ENCODE measurements at regions not wholly inside any gene's neighbourhood (a gene's known extent, or its start where the extent isn't known, plus 50 kb on each side); places are given as distances from the start of the nearest gene placed in this dataset.

DNA sequence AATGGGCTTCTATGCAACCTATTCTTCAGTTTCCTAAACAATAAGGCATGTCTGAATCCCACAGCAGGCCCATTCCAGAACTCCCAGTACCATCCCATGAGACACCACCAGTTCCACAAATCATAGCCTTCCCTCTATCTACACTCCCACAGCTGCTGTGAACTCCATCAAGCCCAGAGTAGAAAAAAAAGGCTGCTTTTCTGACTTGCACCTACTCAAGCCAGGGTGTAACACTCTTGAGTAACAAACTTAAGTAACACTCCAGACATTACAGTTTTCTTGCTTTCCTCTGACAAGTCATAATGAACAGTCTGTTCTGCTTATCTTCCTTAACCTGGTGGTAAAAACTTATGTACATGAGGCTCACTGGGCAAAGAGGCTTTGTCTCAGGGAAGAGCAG, 283.1 kb downstream of the NFKBIZ start:
- ChIA-PET POLR2A (ENCODE audit: low non-redundant PET) (no interaction called here), CTCF (no interaction called here)
- no peak for DNase-seq (ENCODE audit: low spot score)
- no peak overlapping the region for H3K27ac ChIP-seq
- TF ChIP-seq, protein P1, sequence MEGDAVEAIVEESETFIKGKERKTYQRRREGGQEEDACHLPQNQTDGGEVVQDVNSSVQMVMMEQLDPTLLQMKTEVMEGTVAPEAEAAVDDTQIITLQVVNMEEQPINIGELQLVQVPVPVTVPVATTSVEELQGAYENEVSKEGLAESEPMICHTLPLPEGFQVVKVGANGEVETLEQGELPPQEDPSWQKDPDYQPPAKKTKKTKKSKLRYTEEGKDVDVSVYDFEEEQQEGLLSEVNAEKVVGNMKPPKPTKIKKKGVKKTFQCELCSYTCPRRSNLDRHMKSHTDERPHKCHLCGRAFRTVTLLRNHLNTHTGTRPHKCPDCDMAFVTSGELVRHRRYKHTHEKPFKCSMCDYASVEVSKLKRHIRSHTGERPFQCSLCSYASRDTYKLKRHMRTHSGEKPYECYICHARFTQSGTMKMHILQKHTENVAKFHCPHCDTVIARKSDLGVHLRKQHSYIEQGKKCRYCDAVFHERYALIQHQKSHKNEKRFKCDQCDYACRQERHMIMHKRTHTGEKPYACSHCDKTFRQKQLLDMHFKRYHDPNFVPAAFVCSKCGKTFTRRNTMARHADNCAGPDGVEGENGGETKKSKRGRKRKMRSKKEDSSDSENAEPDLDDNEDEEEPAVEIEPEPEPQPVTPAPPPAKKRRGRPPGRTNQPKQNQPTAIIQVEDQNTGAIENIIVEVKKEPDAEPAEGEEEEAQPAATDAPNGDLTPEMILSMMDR (conservative IDR thresholded peaks at IDR 0.05; ENCODE audit: low read depth) = no peak

DNA sequence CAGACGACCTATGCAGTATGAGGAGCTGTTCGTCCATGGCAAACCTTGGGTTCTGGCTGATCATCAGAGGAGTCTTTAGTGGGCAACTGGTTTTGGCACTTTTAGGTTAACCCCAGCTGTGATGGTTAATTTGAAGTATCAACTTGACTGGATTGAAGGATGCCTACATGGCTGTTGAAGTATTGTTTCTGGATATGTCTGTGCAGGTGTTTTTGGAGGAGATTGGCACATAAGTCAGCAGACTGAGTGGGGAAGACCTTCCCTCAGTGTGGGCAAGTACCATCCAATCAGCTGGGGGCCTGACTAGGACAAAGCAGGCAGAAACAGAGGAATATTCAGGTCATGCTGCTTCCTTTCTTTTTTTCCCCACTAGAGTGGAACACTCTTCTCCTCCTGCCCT, 284.1 kb downstream of the NFKBIZ start:
- H3K27ac ChIP-seq = no peak overlapping the region
- ChIA-PET CTCF (interaction anchor here (0.7 kb wide), 1 partner anchor 212 kb away, joined by 3 read pairs; no protein-coding TSS in a partner anchor), POLR2A (ENCODE audit: low non-redundant PET) (no interaction called here)
- DNase-seq (ENCODE audit: low spot score) = no peak
- TF ChIP-seq, protein P1 (conservative IDR thresholded peaks at IDR 0.05; ENCODE audit: low read depth) = no peak

DNA sequence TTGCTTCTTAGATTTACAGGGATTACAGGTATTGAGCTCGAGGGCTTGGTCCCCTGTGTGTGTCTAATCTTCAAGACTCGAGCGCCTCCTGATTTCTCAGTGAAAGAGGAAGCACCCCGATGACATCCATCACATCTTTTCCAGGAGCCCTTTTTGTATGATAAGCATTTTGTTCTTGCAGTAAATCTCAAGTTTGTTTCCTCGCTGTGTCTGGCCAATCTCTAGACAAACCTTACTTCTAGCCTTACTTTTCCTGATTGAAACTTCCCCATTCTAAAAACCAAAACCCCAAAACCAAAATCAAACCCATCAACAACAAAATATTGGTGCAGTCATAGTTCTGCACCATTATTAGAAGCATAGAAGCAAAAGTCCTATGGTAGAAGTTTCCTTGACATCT, 286.0 kb downstream of the NFKBIZ start:
- POLR2A ChIA-PET (ENCODE audit: low non-redundant PET) = no interaction called here
- no peak overlapping the region for H3K27ac ChIP-seq
- DNase-seq (ENCODE audit: low spot score) = no peak
- TF ChIP-seq, protein P1 (conservative IDR thresholded peaks at IDR 0.05; ENCODE audit: low read depth) = no peak
- CTCF ChIA-PET = no interaction called here

DNA sequence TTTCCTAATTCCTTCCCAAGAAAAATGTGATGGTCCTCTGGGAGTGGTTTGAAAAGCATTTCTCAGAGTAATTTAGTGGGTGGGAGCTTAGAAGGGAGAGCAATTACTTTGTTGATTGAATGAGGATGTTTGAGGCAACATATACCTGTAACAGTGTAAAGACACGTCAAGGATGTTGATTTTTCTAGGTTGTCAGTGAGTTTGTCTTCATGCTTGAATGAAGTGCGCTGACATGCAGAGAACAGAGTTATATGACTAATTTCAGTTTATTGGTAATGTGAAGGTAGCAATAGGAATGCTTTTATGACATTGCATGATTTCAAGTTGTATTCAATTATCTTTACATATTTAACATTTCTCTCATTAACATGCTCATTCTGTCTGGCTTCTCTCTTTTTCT, 286.9 kb downstream of the NFKBIZ start:
- TF ChIP-seq, protein P1 (conservative IDR thresholded peaks at IDR 0.05; ENCODE audit: low read depth) = no peak
- POLR2A ChIA-PET (ENCODE audit: low non-redundant PET) = no interaction called here
- CTCF ChIA-PET = interaction anchor here (0.7 kb wide), 1 partner anchor 677 kb away, joined by 3 read pairs; no protein-coding TSS in a partner anchor
- no peak overlapping the region for H3K27ac ChIP-seq
- no peak for DNase-seq (ENCODE audit: low spot score)

DNA sequence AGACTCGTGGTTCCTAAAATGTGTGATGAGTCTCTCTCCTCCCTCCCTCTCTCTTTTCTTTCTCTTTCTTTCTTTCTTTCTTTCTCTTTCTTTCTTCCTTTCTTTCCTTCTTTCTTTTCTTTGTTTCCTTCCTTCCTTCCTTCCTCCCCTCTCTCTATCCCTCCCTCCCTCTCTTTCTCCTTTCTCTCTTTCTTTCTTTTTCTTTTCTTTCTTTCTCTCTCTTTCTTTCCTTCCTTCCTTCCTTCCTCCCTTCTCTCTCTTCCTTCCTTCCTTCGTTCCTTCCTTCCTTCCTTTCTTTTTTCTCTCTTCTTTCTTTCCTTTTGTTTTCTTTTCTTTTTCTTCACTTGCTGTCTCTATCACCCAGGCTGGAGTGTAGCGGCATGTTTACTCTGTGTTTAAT, 290.8 kb downstream of the NFKBIZ start:
- CTCF ChIA-PET = no interaction called here
- POLR2A ChIA-PET (ENCODE audit: low non-redundant PET) = no interaction called here
- DNase-seq (ENCODE audit: low spot score) = no peak
- TF ChIP-seq, protein P1 (conservative IDR thresholded peaks at IDR 0.05; ENCODE audit: low read depth) = no peak
- H3K27ac ChIP-seq = no peak overlapping the region

DNA sequence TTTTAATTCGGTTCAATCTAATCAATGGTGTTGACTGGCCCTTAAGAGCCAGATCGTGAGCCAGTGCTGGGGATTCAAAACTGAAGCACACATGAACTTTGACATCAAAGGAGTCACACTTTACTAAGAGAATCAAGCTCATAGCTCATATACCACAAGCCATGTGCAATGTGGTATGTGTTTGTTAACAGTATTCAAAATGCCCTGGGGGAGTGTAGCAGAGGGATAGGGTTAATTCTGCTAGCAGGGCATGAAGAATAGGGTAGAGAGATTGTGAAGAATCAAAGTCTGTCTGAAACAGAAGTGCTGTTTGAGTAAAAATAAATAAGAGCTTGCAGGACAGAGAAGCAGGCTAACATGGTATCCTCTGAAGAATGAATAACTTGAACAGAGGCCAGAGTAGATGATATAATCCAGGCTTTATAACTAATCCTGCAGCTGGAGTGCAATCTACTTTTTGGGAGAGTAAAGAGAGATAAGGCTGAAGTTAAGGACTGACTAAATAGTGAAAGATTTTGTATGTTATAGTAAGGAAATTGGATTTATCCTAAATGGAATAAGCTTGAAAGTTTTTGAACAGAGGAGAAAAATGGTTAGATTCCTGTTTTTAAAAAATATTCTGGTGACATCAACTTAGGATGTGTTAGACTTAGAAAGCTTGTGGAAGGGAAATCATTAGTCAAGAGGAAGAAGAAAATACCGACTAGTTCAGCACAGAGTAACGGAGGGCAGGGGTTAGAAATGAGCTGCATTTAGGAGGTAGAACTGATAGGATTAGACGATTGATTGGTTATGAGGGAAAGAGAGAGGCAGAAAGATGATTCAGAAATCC, 292.0 kb downstream of the NFKBIZ start:
- POLR2A ChIA-PET (ENCODE audit: low non-redundant PET) = no interaction called here
- H3K27ac ChIP-seq = no peak overlapping the region
- CTCF ChIA-PET = interaction anchor here (0.6 to 0.8 kb wide), 2 partner anchors 327 to 1356 kb away, joined by 3 read pairs; no protein-coding TSS in a partner anchor
- no peak for DNase-seq (ENCODE audit: low spot score)
- TF ChIP-seq, protein P1 (conservative IDR thresholded peaks at IDR 0.05; ENCODE audit: low read depth) = no peak
